ENCODE measurements at regions not wholly inside any gene's neighbourhood (a gene's known extent, or its start where the extent isn't known, plus 50 kb on each side); places are given as distances from the start of the nearest gene placed in this dataset.
A peak's percentile ranks its signal among the peaks of the same experiment; 100 is the strongest.

- DNase-seq (ENCODE audit: low spot score), result no peak
These were observed 177.7 kb upstream of the FRMD6 start for GRCh38 chr14:51473808-51474565.

DNA sequence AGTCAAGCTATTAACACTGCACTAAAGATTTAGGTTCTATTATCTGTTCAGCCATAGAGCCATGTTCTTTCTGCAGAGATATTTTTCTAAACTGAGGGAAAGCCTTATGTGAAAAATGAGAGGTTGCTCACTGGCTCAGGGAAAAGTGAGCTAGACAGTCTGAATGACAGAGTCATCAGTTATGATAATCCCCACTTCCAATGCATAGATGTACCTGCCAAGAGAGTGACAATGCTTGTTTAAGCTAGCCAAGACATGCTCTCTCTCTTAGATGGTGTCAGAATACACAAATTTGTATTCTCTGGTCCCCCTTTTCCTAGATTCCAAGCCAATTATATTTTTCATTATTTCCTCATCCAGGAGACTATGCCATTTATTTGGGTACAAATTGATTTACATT lies 176.9 kb upstream of the FRMD6 start:
- no peak for DNase-seq (ENCODE audit: low spot score)

DNA sequence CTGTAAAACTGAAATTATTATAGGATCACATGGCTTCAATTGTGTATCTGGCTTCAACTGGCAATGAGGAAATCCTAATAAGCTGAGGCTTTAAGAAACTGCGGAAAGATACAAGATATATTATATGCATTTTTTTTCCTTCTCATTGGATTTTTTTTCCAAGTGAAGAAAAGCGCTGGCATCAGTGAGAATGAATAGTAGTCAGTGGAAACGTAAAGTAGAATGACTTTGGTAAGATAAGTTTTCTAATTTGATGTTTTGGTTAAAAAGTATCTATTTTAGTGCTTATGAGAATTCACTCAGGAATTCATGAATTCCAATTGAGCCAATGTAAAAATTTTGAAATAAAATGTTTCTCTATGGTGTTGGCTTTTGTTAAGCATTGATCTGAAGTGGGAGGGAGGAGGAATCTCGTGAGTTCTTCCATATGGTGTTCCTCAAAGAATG lies 173.5 kb upstream of the FRMD6 start:
- DNase-seq (ENCODE audit: low spot score), result no peak

- no peak for DNase-seq (ENCODE audit: low spot score)
These were observed 172.0 kb upstream of the FRMD6 start for GRCh38 chr14:51479584-51480325.

- DNase-seq (ENCODE audit: low spot score), result no peak
These were observed 170.1 kb upstream of the FRMD6 start for GRCh38 chr14:51481643-51482042.

- DNase-seq (ENCODE audit: low spot score), result no peak
These were observed 169.6 kb upstream of the FRMD6 start for GRCh38 chr14:51482102-51482501.

DNA sequence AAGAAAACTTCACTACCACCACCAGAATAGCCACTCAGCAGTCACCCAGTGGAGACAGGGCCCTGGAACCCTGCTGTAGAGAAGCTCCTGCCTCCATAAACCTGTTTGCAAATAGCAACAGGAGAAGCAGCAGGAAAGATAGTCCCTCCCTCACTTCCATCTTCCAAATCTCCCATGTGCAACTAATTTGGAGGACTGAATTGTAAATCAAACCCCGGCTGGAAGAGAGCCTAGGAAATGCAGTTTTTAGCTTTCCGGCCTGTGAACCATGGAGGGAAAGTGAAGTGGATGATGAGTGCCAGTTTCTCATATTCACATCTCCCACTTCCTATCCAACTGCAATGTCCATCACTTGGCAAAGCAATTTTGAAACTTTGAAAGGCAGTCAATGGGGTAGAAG lies 167.2 kb upstream of the FRMD6 start:
- DNase-seq (ENCODE audit: low spot score), result no peak

- DNase-seq (ENCODE audit: low spot score), result no peak
These were observed 166.0 kb upstream of the FRMD6 start for GRCh38 chr14:51485733-51486132.

DNA sequence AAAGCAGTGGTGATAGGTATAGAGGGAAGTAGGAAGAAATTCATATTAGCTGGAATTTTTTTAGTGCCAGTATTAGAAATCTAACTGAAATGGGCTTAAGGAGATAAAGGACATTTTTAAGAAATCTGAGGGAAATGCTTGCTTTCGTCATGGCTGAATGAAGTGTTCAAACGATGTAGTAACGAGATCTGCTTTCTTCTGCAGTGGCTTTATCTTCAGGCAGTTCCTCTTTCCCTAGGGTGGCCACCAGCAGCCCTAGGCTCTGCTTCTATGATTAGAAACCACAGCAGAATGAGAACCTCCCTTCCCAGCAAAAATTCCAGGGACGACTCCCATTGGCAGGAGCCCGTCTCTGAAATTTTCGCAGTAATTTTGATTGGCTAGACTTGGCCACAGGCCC lies 163.9 kb upstream of the FRMD6 start:
- DNase-seq (ENCODE audit: low spot score), result no peak

- no peak for DNase-seq (ENCODE audit: low spot score)
These were observed 163.0 kb upstream of the FRMD6 start for GRCh38 chr14:51488569-51489220.

- no peak for DNase-seq (ENCODE audit: low spot score)
These were observed 161.5 kb upstream of the FRMD6 start for GRCh38 chr14:51490205-51490604.

DNA sequence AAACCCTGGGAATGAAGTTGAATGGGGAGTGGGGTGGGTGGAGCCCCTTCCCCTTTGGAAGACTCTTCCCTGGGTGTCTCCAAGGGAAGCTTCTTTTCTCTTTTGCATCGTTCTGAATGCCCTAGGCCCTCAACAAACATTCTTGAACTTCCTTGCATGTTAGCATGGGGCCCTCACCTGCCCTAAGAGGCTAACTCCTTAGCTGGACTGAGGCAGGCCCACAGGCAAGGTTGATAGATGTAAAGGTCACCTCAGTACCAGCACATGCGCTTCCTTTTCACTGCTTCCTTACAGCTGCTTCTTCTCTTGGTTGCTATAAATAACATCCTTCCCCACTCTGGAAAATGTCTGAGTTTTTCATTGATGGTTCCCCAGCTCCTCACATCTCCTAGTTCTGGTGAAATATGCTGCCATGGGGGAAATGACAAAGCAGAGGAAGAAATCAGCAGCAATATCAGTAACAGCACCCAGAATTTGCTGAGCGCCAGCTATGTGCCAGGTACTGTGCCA lies 160.6 kb upstream of the FRMD6 start:
- DNase-seq (ENCODE audit: low spot score), result no peak

DNA sequence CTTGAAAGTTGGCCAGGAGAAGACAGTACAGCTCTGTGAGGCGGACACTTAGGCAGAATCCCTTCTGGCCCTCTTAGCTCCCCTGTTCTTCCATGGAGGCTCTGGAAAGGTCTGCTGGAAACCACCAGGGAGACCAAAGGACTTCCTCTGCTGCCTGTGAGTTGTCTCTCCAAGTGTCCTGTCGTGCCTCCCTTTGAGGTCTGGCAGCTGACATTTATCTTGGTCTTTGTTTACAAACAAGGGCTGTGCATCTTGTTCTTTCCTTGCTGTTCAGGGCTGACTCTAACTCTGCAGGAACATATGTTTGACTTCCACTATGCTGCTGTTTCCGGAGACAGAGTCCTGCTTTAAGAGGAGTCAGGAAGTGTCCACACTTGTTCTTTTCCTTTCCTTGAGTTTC lies 159.9 kb upstream of the FRMD6 start:
- no peak for DNase-seq (ENCODE audit: low spot score)

DNA sequence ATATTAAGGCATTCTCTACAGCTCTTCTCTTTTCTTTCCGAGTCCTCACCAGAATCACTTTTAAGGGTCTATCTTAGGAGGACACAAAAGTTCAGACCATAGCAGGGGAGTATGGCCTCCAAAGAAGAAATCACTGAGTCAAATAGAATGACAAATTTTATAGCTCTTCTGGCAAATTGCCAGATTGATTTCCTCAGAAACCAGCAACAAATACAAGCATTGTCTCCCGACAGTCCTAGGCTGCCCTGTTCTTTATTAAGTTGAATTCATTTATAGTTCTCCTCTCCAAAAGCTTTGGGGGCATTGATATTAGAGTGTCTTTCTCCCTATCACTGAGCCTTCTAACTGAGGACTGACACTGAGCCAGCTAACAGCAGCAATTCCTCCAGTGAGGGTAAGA lies 156.4 kb upstream of the FRMD6 start:
- no peak for DNase-seq (ENCODE audit: low spot score)

DNA sequence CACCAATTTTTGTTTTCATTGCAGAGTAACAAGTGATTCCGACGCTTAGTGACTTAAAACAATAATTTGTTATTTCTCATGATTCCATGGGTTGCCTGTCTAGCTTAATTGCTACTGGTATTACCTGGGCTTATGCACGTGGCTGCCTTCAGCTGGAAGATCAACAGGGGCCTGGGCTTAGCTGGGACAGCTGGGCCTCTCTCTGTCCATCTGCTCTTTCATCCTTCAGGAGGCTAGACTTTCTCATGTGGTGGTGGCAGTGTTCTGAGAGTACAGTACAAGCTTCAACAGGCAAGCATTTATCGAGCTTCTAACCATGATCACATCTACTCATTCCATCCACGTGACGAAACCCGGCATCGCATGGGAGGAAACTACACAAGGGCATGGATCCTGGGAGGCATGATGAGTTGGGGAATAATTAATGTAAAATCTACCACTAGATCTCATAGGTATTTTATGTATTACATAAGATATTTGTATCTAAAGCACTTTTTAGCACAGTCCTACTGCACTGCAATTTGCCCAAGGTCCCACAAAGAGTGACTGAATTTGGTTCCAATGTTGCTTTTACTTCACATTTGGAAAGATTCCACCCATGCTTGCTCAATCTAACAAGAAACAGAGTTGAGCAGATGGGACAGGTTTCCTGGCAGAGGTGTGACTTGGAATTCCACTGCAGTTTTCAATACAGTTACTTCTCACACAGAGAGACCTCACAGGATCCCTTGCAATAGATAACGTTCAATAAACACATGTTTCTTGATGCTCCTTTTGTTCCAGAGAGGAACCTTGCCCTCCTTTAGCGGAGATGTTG lies 153.1 kb upstream of the FRMD6 start:
- no peak for DNase-seq (ENCODE audit: low spot score)

DNA sequence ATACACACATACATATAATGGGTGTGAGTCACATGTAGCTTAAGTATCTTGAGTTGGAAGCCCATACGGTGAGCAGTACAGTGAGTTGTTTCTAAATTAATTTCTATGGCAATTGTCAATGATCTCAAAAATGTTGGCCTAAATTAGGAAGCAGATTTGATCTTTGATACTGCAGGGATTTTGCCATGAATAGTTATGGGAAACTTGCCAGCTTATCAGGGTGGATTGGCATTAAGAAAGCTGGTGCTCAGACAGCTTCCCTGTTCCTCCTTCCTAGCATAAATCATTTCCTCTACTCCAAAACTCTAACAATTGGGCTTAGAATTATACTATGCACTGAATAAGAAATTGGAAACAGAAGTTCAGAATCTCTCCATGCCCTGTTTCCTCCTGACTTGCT lies 150.9 kb upstream of the FRMD6 start:
- DNase-seq (ENCODE audit: low spot score), result no peak

DNA sequence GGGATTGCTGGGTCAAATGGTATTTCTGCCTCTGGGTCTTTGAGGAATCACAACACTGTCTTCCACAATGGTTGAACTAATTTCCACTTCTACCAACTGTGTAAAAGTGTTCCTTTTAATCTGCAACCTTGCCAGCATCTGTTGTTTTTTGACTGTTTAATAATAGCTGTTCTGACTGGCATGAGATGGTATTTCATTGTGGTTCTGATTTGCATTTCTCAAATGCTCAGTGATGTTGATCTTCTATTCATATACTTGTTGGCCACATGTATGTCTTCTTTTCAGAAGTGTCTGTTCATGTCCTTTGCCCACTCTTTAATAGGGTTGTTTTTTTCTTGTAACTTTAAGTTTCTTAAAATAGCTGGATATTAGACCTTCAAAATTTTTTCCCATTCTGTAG lies 150.0 kb upstream of the FRMD6 start:
- no peak for DNase-seq (ENCODE audit: low spot score)

GRCh38 chr14:51504669-51505068 lies 147.0 kb upstream of the FRMD6 start:
- no peak for DNase-seq (ENCODE audit: low spot score)

- peak; percentile 15 for DNase-seq (ENCODE audit: low spot score)
These were observed 144.2 kb upstream of the FRMD6 start for GRCh38 chr14:51507511-51507905.

- peak; percentile 95 for DNase-seq (ENCODE audit: low spot score)
These were observed 143.7 kb upstream of the FRMD6 start for GRCh38 chr14:51507906-51508511.

GRCh38 chr14:51511265-51511664 lies 140.4 kb upstream of the FRMD6 start:
- DNase-seq (ENCODE audit: low spot score), result no peak

DNA sequence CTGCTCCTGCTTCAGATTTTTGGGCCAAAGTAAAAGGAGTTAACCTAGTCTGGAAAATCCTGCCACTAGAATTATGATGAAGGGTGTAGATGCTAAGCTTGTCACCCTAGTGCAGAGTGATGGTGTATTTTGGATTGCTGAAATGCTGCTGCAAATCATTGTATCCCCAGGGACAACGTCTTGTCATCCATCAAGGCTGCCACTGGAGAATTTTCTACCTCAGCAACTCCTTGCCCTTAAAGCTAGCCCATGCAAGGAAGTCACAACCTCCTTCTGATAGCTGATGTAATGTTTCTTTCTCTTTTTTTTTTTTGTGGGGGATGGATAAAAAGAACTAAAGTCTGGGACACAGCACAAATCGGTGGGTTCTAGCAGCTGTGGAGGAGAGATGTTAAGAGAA lies 139.4 kb upstream of the FRMD6 start:
- no peak for DNase-seq (ENCODE audit: low spot score)
